ENCODE measurements at regions not wholly inside any gene's neighbourhood (a gene's known extent, or its start where the extent isn't known, plus 50 kb on each side); places are given as distances from the start of the nearest gene placed in this dataset.

- H3K4me3 ChIP-seq (ENCODE audit: low read depth, low read length): no peak overlapping the region
- no peak for TF ChIP-seq CTCF (IDR thresholded peaks at IDR 0.05; ENCODE audit: borderline replicate concordance, insufficient read depth, low read depth, low read length)
Measured at GRCh38 chr11:112882494-112883381, 78.5 kb upstream of the NCAM1 start.

- no peak overlapping the region for H3K4me3 ChIP-seq (ENCODE audit: low read depth, low read length)
- TF ChIP-seq CTCF (IDR thresholded peaks at IDR 0.05; ENCODE audit: borderline replicate concordance, insufficient read depth, low read depth, low read length): no peak
Measured at GRCh38 chr11:112884012-112884767, 77.0 kb upstream of the NCAM1 start.

GRCh38 chr11:112885744-112886433 lies 75.3 kb upstream of the NCAM1 start:
- no peak for TF ChIP-seq CTCF (IDR thresholded peaks at IDR 0.05; ENCODE audit: borderline replicate concordance, insufficient read depth, low read depth, low read length)
- H3K4me3 ChIP-seq (ENCODE audit: low read depth, low read length): no peak overlapping the region

- no peak for TF ChIP-seq CTCF (IDR thresholded peaks at IDR 0.05; ENCODE audit: borderline replicate concordance, insufficient read depth, low read depth, low read length)
- no peak overlapping the region for H3K4me3 ChIP-seq (ENCODE audit: low read depth, low read length)
Measured at GRCh38 chr11:112886434-112887370, 74.5 kb upstream of the NCAM1 start.

GRCh38 chr11:112889446-112889845 lies 71.8 kb upstream of the NCAM1 start:
- TF ChIP-seq CTCF (IDR thresholded peaks at IDR 0.05; ENCODE audit: borderline replicate concordance, insufficient read depth, low read depth, low read length): no peak
- no peak overlapping the region for H3K4me3 ChIP-seq (ENCODE audit: low read depth, low read length)
